ENCODE measurements at regions not wholly inside any gene's neighbourhood (a gene's known extent, or its start where the extent isn't known, plus 50 kb on each side); places are given as distances from the start of the nearest gene placed in this dataset.

DNA sequence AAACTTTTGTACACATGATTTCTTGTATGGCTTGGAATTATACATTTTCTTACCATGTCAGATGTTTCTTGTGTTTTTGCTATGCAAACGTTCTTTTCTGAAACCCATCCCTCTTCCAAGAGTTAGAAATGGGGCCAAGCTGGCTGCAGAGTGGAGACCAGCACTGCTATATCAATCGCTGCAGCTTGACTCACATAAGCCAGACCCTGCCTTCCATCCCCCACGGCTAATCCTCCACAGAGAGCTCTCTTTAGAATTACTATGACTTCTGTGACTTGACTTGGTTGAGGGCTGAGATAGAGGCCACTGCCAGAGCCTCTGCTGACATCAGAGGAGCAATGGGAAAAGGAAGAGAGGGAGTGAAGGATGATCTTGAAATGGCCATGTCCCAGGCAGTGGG is 147.9 kb downstream of the DACT1 start:
- no peak for DNase-seq

DNA sequence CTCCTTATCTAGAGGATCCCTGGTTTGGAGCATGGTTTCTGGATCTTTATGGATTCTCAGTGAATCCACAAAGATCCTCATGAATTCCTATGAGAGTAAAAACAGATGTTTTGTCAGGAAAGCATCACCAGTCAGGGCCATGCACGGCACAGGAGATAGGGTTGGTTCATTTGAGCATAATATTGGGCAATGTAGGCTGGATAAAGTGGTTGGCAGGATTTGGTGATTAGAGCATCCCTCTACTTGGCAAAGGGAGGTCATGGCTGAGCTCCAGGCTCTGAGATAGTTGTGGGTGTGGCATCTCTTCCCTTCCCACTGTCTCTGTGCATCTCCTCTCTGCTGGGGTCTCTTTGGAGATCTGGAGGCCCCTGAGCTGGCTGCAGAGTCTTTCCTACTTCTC is 149.8 kb downstream of the DACT1 start:
- no peak for DNase-seq

DNA sequence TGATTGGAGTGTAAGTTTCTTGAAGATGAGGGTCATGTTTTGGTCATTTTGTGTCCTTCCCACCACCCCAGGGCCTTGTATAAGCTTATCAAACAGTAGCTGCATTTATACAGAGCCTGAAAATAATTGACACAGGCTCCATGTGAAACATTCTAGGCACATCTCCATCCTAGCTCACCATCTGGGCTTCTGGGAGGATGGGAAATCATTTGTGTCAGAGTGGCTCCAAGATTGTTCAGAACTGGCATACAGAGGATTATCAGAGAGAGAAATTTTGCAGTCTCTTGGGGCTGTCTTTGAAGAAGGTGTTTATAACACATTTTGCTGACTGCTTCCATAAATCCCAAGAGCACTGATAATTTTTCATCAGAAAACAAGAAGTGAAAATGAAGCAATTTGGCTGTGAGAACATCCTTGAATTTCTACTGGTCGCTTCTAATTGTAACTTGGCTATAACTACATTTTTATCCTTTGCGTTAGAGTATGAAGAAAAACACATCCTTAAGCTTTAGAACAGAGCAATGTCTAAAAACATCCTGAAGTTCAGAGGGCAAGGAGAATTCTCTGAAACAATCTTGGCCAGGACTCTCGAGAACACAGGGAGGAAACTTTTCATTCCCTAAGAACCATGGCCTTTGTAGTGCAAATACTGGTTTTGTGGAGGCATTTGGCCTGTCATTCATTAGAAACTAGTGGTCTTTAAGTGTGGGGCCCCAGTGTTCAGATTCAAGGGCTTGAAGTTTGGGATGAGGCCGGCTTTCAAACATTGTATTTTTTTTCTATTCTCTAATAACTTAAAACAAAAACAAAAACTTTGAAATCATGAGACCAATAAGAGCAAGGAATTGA is 151.1 kb downstream of the DACT1 start:
- DNase-seq, result peak; percentile 8

DNA sequence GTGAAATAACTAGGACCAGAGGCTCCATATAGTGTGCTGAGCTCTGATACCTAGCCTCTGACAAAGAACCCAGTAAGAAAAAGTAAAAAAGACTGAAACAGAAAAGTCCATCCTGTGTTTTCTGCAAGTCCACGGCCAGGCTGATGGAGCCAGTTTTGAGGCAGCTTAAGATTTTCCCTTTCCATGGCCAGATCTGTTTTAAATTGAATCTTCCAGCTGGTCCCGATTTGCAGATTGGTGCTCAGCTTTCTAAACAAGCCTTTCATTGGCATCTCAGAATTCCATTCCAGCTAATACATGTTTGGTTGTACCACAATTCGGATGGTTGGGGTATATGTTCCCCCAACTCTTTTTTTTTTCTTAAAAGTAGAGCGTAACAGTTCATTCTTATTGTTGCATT is 152.0 kb downstream of the DACT1 start:
- no peak for DNase-seq

DNA sequence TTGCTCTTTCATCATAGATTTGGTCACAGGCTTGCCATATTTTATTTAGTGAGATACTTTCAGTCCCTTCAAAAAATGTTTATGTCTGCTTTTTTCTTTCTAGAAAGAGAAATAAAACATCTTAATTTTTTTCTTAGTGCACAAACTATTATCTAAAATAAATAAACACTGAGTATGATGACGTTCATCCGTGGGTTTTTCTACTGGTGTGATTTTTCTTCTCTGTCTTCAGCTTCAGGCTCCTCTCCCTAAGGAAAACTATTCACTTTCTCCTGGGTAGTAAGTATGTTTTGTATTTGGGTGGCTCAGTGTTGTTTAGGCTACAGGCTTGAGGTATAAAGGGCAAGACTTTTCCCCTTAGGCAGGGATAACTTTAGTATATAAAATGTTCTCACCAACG is 154.7 kb downstream of the DACT1 start:
- no peak for DNase-seq

DNA sequence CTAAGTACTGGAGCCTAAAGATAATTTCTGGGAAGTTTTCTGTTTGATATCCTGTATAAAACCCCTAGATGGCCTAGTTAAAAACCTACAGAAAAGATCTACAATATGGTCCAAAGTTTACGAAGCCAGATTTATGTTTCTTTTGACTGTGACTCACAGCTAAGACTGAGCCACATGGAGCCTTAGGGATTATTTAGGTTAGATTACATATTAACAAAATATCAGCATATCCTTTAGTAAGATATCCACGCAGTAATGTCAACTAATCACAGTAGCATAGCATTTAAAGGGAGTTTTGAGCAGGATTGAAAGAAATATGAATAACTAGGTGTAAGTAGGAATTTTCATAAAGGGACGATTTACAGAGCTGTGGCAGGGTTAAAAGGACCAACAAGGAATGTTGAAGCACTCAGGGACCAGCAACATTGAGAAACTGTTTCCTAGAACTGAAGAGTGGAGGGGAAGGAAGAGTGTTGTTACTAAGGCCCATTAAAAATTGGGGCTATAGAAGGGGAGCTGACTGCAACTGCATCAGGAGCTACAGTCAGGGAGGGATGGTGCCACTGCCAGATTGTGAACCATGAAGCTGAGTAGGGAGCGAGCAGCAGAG is 155.5 kb downstream of the DACT1 start:
- no peak for DNase-seq

- DNase-seq, result no peak
These were observed 157.4 kb downstream of the DACT1 start for GRCh38 chr14:58794993-58795762.

DNA sequence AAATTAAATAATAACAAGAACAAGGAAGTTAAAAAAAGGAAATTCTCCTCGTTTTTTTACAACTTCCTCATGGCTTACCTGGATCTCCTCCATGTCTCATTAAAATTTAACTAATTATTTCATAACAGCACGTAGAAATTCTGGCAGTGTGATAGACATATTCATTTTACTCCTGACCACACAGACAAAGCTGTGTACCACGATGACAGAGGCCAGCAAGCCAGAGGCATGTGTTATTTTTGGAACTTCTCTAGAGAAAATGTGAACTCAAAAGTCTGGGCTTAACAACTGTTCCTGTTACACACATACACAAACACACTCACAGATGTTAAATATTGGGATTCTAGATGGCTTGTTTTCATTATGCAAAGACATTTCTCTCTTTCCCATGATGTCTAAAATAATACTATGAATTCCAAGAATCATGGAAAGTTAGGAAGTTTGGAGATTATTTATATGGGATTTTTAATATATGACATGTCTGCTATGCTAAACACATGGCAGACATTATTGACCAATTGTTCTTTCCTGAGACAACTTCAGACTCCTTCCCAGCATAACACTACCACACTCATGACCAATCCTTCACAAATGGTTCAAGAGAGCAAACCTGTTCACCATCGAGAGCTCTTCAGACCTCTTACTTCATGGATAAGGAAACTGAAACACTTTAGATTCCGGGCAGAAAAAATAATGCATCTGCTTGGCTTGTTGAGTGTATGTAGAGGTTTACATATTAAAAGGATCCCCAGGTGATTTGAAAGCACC is 158.7 kb downstream of the DACT1 start:
- no peak for DNase-seq

DNA sequence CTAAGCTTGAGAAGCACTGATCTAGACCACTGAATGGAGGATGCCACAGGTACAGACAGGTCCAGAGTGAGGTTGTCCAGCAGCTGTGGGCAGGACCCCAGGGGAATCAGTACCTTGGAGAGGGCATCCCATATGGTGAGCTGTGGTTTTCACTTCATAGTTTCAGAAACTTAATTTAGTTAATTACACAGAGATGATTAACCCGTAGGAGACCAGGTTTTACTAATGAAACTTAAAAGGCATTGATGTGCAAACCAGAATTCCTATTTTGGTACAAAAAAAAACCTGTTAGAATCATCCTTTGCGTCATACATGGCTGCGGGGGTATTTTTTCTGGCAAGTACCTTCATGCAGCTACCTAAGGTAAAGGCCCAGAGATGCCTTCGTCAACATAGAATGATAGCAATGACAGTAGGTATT is 159.3 kb downstream of the DACT1 start:
- no peak for DNase-seq

- DNase-seq, result no peak
These were observed 160.4 kb downstream of the DACT1 start for GRCh38 chr14:58798173-58798572.

- no peak for DNase-seq
These were observed 163.3 kb downstream of the DACT1 start for GRCh38 chr14:58801086-58801485.

- DNase-seq, result no peak
These were observed 167.3 kb downstream of the DACT1 start for GRCh38 chr14:58805057-58805456.

DNA sequence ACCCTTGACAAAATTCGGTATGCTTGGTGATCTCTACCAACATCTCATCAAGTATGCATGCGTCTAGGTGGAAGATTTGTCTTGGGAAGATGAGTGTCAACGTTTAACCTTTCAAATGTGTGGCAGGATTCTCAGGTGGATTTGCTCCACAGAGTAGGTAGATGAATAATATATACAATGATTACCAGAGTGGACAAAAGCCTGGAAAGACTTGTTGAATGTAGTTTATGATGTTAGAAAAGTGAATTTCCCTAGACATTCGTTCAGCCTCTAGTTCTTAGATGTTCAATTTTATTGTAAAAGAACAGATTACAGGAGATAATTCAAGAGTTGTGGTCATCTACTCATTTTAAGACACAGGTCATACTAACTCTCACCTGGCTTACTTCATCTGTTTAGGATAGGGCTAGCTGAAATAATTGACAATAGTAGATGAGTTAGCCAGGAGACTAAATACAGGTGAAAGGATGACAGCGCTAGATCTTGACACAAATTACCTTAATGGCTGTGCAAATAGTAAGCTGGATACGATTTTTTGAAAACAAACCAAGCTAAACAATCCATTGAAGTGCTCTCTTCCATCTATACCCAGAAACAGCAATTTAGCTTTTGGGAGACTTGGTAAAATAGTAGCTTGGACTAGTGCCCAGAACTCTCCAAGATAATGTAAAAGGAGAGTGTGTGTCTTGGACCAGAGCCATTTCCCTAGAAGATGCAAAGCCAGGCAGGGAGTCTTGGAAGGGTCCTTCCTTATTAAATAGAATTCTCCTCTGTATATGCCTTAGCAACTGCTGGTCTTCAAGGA is 168.0 kb downstream of the DACT1 start:
- DNase-seq, result no peak

GRCh38 chr14:58807191-58807590 is 169.4 kb downstream of the DACT1 start:
- no peak for DNase-seq

DNA sequence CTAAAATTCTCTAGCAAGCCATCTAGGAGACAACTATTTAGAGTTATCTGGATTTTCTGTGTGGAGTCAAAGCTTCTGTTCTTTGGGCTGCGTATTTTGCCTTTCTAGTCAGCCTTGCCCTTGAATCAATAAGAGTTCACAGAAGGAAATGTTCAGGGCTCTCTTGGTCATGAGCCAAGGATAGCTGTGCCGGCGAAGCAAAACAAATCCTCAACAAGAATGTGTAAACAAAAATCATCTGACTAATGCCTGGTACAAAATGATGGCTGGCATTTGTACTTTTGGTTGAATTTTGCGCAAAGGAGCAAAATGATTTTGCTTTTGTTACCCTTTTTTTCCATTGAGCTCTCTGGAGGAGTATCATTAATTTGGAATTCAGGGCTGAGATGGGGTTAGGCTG is 171.1 kb downstream of the DACT1 start:
- peak; percentile 56 for DNase-seq

- no peak for DNase-seq
These were observed 171.8 kb downstream of the DACT1 start for GRCh38 chr14:58809520-58809919.

DNA sequence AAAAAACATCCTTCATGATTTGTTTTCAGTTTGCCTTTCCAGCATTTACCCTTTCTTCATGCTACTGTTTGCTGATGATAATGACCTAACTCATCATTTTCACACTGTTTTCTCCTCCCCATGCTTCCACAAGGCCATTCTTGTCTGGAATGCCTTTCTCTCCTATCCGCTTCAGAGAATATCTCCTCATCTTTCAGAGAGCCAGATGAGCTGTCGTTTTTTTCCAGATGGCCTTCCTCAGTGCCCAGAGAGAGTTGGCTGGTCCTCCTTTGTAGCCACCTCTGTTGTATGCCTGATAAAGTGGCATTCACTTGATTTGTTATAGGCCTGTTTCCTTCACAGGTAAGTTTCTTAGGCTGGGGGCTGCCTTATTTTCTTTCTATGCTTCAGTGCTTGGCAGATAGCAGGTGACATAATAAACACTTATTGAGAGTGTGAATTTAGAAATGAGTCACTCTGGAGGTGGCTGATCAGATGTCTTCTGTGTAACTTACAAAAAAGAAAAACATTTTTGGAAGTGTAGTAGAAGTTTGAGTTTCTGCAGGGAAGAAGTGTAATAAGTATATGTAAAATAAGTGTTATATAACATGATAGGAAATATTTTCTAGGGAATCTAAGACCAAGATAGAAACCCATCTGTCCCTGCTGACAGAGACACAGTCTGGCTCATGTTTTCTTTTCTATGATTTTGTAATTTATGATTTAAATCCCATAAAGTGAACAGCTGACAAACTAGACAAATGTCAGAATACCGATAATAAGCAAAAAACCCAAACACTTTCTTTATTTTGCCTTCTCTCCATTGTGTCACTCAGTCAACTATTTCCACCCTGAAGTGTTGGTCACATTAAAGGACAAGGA is 174.5 kb downstream of the DACT1 start:
- DNase-seq, result no peak

DNA sequence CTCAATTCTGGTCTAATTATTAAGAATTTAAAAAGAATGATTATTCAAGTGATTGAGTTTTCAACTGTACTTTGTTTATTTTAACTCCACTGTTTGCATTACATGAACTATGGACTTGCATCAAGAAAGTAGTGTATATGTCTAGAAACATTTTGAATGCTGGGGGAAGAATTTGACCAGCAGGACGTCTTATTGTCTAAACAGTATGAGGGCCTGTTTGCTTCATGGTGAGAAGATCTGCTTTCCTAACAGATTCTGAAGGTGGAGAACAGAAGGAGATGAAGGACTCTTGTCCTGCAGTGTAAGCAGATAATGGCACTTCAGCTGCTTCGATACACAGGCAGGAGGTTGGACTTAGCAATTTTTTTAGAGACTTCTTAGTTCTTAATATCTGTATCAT is 176.0 kb downstream of the DACT1 start:
- no peak for DNase-seq

DNA sequence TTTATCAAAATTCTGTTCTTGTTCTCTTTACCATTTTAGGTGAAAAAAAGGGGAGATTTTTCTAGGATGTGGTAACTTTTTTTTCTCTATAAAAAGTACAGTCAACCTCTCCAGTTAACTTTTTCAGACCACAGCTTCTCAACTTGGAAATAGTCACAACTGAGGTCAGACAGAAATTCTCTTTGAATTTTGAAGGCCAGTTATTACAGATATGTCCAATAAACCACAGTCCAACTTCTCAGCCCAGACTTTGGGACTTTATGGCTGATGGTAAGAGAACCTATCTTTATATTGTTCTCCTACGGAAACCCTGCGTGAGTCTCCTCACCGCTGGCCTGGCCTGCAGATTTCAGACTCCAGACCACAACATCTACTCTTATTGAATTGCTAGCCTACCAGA is 176.7 kb downstream of the DACT1 start:
- no peak for DNase-seq

- no peak for DNase-seq
These were observed 177.5 kb downstream of the DACT1 start for GRCh38 chr14:58815161-58815701.

DNA sequence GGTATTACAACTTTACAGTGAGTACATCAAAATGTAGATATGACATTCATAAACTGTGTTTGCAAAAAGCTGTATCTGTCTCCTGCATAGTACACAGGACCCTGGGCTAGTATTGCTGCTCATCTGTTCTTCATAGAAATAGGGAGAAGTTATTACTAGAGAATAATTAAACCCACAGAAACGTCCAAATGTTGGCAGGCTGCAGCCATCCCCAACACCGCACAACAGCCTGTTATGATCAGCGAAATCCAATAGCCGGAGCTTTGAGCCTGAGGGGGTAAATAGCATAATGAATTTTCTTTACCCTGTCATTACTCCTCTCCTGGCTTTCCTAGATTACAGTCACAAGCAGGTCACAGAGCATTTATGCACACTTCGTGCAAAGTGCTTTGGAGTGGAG is 178.0 kb downstream of the DACT1 start:
- no peak for DNase-seq

Measured in midbrain (tissue), 1 donor.